ENCODE measurements at regions not wholly inside any gene's neighbourhood (a gene's known extent, or its start where the extent isn't known, plus 50 kb on each side); places are given as distances from the start of the nearest gene placed in this dataset.

- Histone ChIP-seq H3K36me3 (replicated peaks; ENCODE audit: insufficient read depth, low read length) (no peaks in the 10 kb centered on the region), H3K79me2 (ENCODE audit: low read length) (no peaks in the 10 kb centered on the region), H3K27me3 (replicated peaks; ENCODE audit: insufficient read depth, low read length) (no peaks in the 10 kb centered on the region), H3K9me3 (replicated peaks; ENCODE audit: insufficient read depth, low read length) (no peaks in the 10 kb centered on the region), H3F3A (ENCODE audit: insufficient read depth, low read length) (no peaks in the 10 kb centered on the region), H3K4me2 (ENCODE audit: low read depth, low read length) (no peak overlapping the region), H3K4me3 (ENCODE audit: low read length) (no peak overlapping the region), H4K20me1 (ENCODE audit: insufficient read depth, low read length) (no peaks in the 10 kb centered on the region), H3K27ac (ENCODE audit: low read length) (no peak overlapping the region), H3K4me1 (ENCODE audit: low read length) (no peaks in the 10 kb centered on the region), H2AFZ (ENCODE audit: low read length) (no peak overlapping the region), H3K9ac (ENCODE audit: low read length) (no peak overlapping the region), H3K9me2 (replicated peaks; ENCODE audit: insufficient read depth, low read length) (no peaks in the 10 kb centered on the region)
- no peak for DNase-seq
- TF ChIP-seq CTCF (IDR thresholded peaks at IDR 0.05; ENCODE audit: low read length): no peak
- no peak for TF ChIP-seq EZH2phosphoT487 (IDR thresholded peaks at IDR 0.05; ENCODE audit: low read length)
- no peak for TF ChIP-seq EZH2 (optimal IDR thresholded peaks at IDR 0.05; ENCODE audit: low read depth, low read length)
Observed at GRCh38 chr3:21094686-21095085, 656.3 kb downstream of the ZNF385D start.

GRCh38 chr3:21073561-21073960 is 677.4 kb downstream of the ZNF385D start:
- no peak for DNase-seq
- no peak overlapping the region for H3K9ac ChIP-seq (ENCODE audit: low read length)
- H3K9me2 ChIP-seq (replicated peaks; ENCODE audit: insufficient read depth, low read length): no peaks in the 10 kb centered on the region
- TF ChIP-seq EZH2 (optimal IDR thresholded peaks at IDR 0.05; ENCODE audit: low read depth, low read length) (no peak), CTCF (IDR thresholded peaks at IDR 0.05; ENCODE audit: low read length) (no peak), EZH2phosphoT487 (IDR thresholded peaks at IDR 0.05; ENCODE audit: low read length) (no peak)
- H2AFZ ChIP-seq (ENCODE audit: low read length): no peak overlapping the region
- H3K79me2 ChIP-seq (ENCODE audit: low read length): no peaks in the 10 kb centered on the region
- H3F3A ChIP-seq (ENCODE audit: insufficient read depth, low read length): no peaks in the 10 kb centered on the region
- no peak overlapping the region for H3K4me2 ChIP-seq (ENCODE audit: low read depth, low read length)
- H4K20me1 ChIP-seq (ENCODE audit: insufficient read depth, low read length): no peaks in the 10 kb centered on the region
- no peak overlapping the region for H3K27ac ChIP-seq (ENCODE audit: low read length)
- H3K4me3 ChIP-seq (ENCODE audit: low read length): no peak overlapping the region
- H3K9me3 ChIP-seq (replicated peaks; ENCODE audit: insufficient read depth, low read length): no peaks in the 10 kb centered on the region
- H3K4me1 ChIP-seq (ENCODE audit: low read length): no peaks in the 10 kb centered on the region
- H3K27me3 ChIP-seq (replicated peaks; ENCODE audit: insufficient read depth, low read length): no peaks in the 10 kb centered on the region
- no peaks in the 10 kb centered on the region for H3K36me3 ChIP-seq (replicated peaks; ENCODE audit: insufficient read depth, low read length)

GRCh38 chr3:21067031-21067813 is 683.8 kb downstream of the ZNF385D start:
- DNase-seq: no peak
- Histone ChIP-seq H3K9me3 (replicated peaks; ENCODE audit: insufficient read depth, low read length) (no peaks in the 10 kb centered on the region), H3K27ac (ENCODE audit: low read length) (no peak overlapping the region), H3K9ac (ENCODE audit: low read length) (no peak overlapping the region), H3K36me3 (replicated peaks; ENCODE audit: insufficient read depth, low read length) (no peaks in the 10 kb centered on the region), H3K27me3 (replicated peaks; ENCODE audit: insufficient read depth, low read length) (no peaks in the 10 kb centered on the region), H4K20me1 (ENCODE audit: insufficient read depth, low read length) (no peaks in the 10 kb centered on the region), H2AFZ (ENCODE audit: low read length) (no peak overlapping the region), H3K4me3 (ENCODE audit: low read length) (no peak overlapping the region), H3F3A (ENCODE audit: insufficient read depth, low read length) (no peaks in the 10 kb centered on the region), H3K9me2 (replicated peaks; ENCODE audit: insufficient read depth, low read length) (no peaks in the 10 kb centered on the region), H3K4me2 (ENCODE audit: low read depth, low read length) (no peak overlapping the region), H3K4me1 (ENCODE audit: low read length) (no peaks in the 10 kb centered on the region), H3K79me2 (ENCODE audit: low read length) (no peaks in the 10 kb centered on the region)
- no peak for TF ChIP-seq EZH2 (optimal IDR thresholded peaks at IDR 0.05; ENCODE audit: low read depth, low read length)
- TF ChIP-seq CTCF (IDR thresholded peaks at IDR 0.05; ENCODE audit: low read length): no peak
- no peak for TF ChIP-seq EZH2phosphoT487 (IDR thresholded peaks at IDR 0.05; ENCODE audit: low read length)
